Mucosa of rectum (tissue), 2 donors: ENCODE measurements at regions not wholly inside any gene's neighbourhood (a gene's known extent, or its start where the extent isn't known, plus 50 kb on each side); places are given as distances from the start of the nearest gene placed in this dataset.
"Not testable (repeated sequence)": the region's sequence is repeated elsewhere in the genome, so short reads cannot be mapped to it uniquely, and the experiment has no call there.

Experiments
- H3K27ac ChIP-seq, 2 donors: one replicate each; pipeline ENCODE4 v1.7.0; 2013; ENCODE audit warnings: inconsistent platforms in 2 of 2, low read depth in 2 of 2, low read length in 2 of 2
- H3K27me3 ChIP-seq, 2 donors: one replicate each; pipeline ENCODE4 v1.7.0; 2013; ENCODE audit warnings: low read length in 2 of 2; ENCODE audit not compliant: control insufficient read depth in 2 of 2, insufficient read depth in 2 of 2
- H3K36me3 ChIP-seq, 2 donors: one replicate each; pipeline ENCODE4 v1.7.0; 2013; ENCODE audit warnings: low read length in 2 of 2; ENCODE audit not compliant: control insufficient read depth in 2 of 2, insufficient read depth in 2 of 2
- H3K4me1 ChIP-seq, 2 donors: one replicate each; pipeline ENCODE4 v1.7.0; 2013; ENCODE audit warnings: low read length in 2 of 2, mild to moderate bottlenecking in 1 of 2; ENCODE audit not compliant: control insufficient read depth in 2 of 2, insufficient read depth in 2 of 2
- H3K4me3 ChIP-seq, 2 donors: one replicate each; pipeline ENCODE4 v1.7.0; 2013; ENCODE audit warnings: low read length in 2 of 2
- H3K9ac ChIP-seq, 2 donors: one replicate each; pipeline ENCODE4 v1.7.0; 2013; ENCODE audit warnings: low read length in 2 of 2, low read depth in 1 of 2, mild to moderate bottlenecking in 1 of 2
- H3K9me3 ChIP-seq, 2 donors: one replicate each; pipeline ENCODE4 v1.7.0; 2013; ENCODE audit warnings: low read length in 2 of 2; ENCODE audit not compliant: control insufficient read depth in 2 of 2
- donor health status: healthy.
- donor health status: Normal muscosa, but diverticular disease.

- no peak overlapping the region for H3K27ac ChIP-seq
- no peaks in the 10 kb centered on the region for H3K4me1 ChIP-seq
- H3K36me3 ChIP-seq, result no peaks in the 10 kb centered on the region
- H3K27me3 ChIP-seq, result no peaks in the 10 kb centered on the region
- H3K4me3 ChIP-seq, result no peak overlapping the region
- H3K9ac ChIP-seq, result no peak overlapping the region
- H3K9me3 ChIP-seq, result no peaks in the 10 kb centered on the region
Observed at GRCh38 chr6:8627085-8627861, 191.9 kb upstream of the SLC35B3 start.

DNA sequence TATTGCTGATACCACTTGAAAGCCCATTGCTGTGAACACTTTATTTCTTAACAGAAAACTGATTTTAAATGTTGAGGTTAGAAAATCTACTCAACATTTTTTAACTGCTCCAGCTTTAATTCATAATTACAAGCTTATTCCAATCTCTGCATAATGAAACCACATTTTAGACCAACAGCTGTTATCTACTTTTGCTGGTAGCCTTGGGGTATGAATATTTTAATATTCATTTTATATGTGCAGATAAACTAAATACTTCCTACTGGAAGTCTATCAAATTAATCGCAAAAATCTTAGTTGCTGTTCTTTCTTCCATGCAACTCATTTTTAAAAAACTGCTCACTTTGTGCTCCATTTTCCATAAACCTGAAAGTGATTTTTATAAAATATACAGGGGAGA is 189.3 kb upstream of the SLC35B3 start:
- Histone ChIP-seq H3K9me3 (no peaks in the 10 kb centered on the region), H3K9ac (no peak overlapping the region), H3K27me3 (no peaks in the 10 kb centered on the region), H3K4me3 (no peak overlapping the region), H3K27ac (no peak overlapping the region), H3K4me1 (no peaks in the 10 kb centered on the region), H3K36me3 (no peaks in the 10 kb centered on the region)

DNA sequence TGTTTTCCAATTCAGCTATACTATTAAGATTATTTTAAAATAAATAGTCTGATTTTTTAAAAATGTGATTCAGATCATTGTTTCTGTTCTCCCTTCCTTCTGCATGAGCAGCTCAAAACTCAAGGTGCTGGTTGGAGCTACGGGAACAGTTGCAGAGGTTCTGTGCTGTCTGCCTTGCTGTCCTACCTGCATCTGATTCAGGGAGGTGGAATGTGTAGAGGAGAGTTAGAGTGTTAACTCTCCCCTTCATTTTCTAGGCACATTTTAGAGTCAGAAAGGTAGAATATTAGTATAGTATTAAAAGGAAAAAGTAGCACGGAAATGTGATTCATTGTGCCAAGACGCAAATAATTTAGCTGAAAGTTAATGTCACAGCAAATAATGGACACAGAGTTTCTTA is 188.1 kb upstream of the SLC35B3 start:
- H3K36me3 ChIP-seq, result no peaks in the 10 kb centered on the region
- H3K4me1 ChIP-seq, result no peaks in the 10 kb centered on the region
- no peaks in the 10 kb centered on the region for H3K27me3 ChIP-seq
- H3K9ac ChIP-seq, result no peak overlapping the region
- H3K9me3 ChIP-seq, result no peaks in the 10 kb centered on the region
- no peak overlapping the region for H3K27ac ChIP-seq
- H3K4me3 ChIP-seq, result no peak overlapping the region

DNA sequence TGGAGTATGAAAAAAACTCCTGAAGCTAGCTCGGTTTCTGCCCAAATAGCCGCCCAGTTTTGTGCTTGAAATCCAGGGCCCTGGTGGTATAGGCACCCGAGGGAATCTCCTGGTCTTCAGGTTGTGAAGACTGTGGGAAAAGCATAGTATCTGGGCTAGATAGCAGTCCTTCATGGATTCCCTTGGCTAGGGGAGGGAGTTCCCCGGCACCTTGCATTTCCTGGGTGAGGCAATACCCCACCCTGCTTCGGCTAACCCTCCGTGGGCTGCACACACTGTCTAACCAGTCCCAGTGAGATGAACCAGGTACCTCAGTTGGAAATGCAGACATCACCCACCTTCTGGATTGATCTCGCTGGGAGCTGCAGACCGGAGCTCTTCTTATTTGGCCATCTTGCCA is 184.5 kb upstream of the SLC35B3 start:
- Histone ChIP-seq H3K4me3 (no peak overlapping the region), H3K4me1 (no peaks in the 10 kb centered on the region), H3K27ac (no peak overlapping the region), H3K36me3 (no peaks in the 10 kb centered on the region), H3K27me3 (no peaks in the 10 kb centered on the region), H3K9me3 (no peaks in the 10 kb centered on the region), H3K9ac (no peak overlapping the region)

DNA sequence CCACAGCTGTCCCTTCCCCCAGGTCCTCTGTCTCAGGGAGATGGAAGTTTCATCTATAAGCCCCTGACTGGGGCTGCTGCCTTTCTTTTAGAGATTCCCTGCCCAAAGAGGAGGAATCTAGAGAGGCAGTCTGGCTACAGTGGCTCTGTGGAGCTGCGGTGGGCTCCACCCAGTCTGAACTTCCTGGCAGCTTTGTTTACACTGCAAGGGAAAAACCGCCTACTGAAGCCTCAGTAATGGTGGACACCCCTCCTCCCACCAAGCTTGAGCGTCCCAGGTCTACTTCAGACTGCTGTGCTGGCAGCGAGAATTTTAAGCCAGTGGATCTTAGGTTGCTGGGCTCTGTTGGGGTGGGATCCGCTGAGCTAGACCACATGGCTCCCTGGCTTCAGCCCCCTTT is 184.1 kb upstream of the SLC35B3 start:
- H3K27ac ChIP-seq, H3K4me3 ChIP-seq: not testable (repeated sequence)

DNA sequence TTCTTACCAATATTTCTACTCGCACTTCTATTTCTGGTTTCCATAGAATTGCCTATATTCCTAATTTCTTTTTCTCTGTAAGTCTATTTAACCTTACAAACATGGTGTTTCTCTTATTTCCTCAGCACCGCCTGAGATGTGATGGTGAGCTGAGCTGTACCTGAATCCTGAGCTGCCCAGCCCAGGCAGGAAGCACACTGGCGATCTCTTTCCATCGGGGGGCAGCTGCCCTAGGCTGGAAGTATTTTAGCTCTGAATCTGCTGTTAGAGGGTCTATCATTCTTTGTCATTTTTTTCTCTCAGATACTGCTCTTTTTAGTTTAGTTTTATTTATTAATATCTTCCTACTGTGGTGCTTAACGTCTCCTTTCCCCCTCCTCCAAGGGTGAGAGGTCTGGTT is 173.4 kb upstream of the SLC35B3 start:
- Histone ChIP-seq H3K36me3 (no peaks in the 10 kb centered on the region), H3K4me3 (no peak overlapping the region), H3K9me3 (no peaks in the 10 kb centered on the region), H3K4me1 (no peaks in the 10 kb centered on the region), H3K27ac (no peak overlapping the region), H3K9ac (no peak overlapping the region), H3K27me3 (no peaks in the 10 kb centered on the region)

More for the DNA sequence above, 184.1 kb upstream of the SLC35B3 start:
- H3K4me1 ChIP-seq, H3K9ac ChIP-seq, H3K36me3 ChIP-seq, H3K9me3 ChIP-seq, H3K27me3 ChIP-seq: not testable (repeated sequence)

DNA sequence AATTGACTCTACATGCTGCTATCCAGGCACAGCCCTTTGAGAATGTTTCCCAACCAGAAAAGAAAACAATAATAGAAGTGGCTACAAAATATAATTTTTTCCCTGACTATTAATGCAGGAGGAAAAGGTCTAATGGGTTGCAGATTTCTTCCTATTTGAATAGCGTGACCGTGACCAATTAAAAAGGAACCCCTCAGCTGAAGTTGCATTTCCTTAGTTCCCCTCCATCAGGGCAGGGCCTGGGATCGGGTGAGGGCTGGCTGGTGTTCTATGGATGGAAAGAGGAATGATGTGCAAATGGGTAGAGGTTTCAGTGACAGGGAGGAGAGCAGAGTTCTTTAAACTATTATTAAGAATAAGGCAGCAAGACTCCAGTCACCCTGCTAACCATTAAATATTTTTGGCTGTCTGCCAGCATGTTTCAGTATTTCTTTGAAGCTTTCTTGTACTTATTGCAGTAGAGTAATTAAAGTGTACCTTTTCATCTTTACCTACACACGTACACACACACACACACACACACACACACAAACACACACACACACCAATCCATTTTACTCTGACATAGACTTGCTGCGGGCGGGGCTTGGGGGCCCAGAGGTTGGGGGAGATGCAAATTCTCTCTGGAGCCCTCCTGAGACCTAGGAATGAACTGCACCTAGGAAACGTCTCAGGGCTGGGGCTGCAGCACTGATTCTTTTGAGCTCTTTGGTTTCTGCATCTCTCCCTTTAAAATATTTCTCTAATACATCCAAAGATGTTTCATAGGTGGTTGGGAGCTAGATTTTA is 154.8 kb upstream of the SLC35B3 start:
- Histone ChIP-seq H3K27ac (no peak overlapping the region), H3K4me1 (no peaks in the 10 kb centered on the region), H3K27me3 (no peaks in the 10 kb centered on the region), H3K4me3 (no peak overlapping the region), H3K9ac (no peak overlapping the region), H3K36me3 (no peaks in the 10 kb centered on the region), H3K9me3 (peaks cover 0 to 3% of the 10 kb centered on the region in 2 donors)

- Histone ChIP-seq H3K9me3 (peaks cover 0 to 3% of the 10 kb centered on the region in 2 donors), H3K27ac (no peak overlapping the region), H3K4me1 (no peaks in the 10 kb centered on the region), H3K4me3 (no peak overlapping the region), H3K27me3 (no peaks in the 10 kb centered on the region), H3K36me3 (no peaks in the 10 kb centered on the region), H3K9ac (no peak overlapping the region)
Observed at GRCh38 chr6:8588176-8588575, 152.8 kb upstream of the SLC35B3 start.

DNA sequence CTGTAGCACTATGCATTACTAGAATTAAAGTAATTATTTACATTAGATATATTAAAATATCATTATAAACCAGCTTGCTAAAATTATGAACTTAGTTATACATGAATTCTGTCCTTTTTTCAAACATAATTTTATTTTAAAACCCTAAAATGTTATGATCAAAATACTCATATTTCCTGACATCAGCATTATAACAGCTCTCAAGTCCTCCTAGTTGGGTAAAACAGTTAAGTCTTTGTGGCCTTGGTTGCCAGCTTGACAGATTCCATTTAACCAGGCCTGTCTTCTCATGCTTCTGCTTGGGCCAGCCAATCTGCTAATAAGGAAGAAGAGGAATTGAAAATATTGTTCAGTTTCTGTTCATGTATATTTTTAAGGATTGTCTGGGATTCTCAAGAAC is 147.9 kb upstream of the SLC35B3 start:
- H3K4me1 ChIP-seq, result no peaks in the 10 kb centered on the region

GRCh38 chr6:8579372-8579771 is 144.0 kb upstream of the SLC35B3 start:
- no peaks in the 10 kb centered on the region for H3K27me3 ChIP-seq
- no peak overlapping the region for H3K9ac ChIP-seq
- H3K4me1 ChIP-seq, result no peaks in the 10 kb centered on the region
- H3K27ac ChIP-seq, result no peak overlapping the region
- H3K36me3 ChIP-seq, result no peaks in the 10 kb centered on the region
- H3K9me3 ChIP-seq, result no peaks in the 10 kb centered on the region
- no peak overlapping the region for H3K4me3 ChIP-seq

More for the DNA sequence above, 147.9 kb upstream of the SLC35B3 start:
- H3K27ac ChIP-seq, result no peak overlapping the region
- no peak overlapping the region for H3K9ac ChIP-seq
- H3K4me3 ChIP-seq, result no peak overlapping the region
- H3K9me3 ChIP-seq, result no peaks in the 10 kb centered on the region
- H3K27me3 ChIP-seq, result no peaks in the 10 kb centered on the region
- no peaks in the 10 kb centered on the region for H3K36me3 ChIP-seq
